SU-DHL-6 (cell line): ENCODE measurements at regions not wholly inside any gene's neighbourhood (a gene's known extent, or its start where the extent isn't known, plus 50 kb on each side); places are given as distances from the start of the nearest gene placed in this dataset.

Experiments used
- CTCF ChIP-seq: fragments of 200-600 bp; sonication (generic); IDR thresholded peaks from one replicate; pipeline ENCODE4 v1.5.1; 2017; ENCODE audit warnings: antibody characterized with exemption, mild to moderate bottlenecking, low read length, moderate library complexity; ENCODE audit not compliant: insufficient read depth, poor library complexity, severe bottlenecking
- EZH2phosphoT487 ChIP-seq: fragments of 200-600 bp; sonication (generic), shearing (Covaris generic); conservative IDR thresholded peaks from 2 replicates; pipeline ENCODE4 v1.6.1; 2018; ENCODE audit warnings: mild to moderate bottlenecking, antibody characterized with exemption, low read length, moderate library complexity, mixed read lengths

GRCh38 chr12:59425798-59426197 is 170.0 kb upstream of the SLC16A7 start:
- no peak for TF ChIP-seq CTCF
- no peak for TF ChIP-seq EZH2phosphoT487
